Glutamatergic neuron (in vitro differentiated cells): ENCODE measurements at regions not wholly inside any gene's neighbourhood (a gene's known extent, or its start where the extent isn't known, plus 50 kb on each side); places are given as distances from the start of the nearest gene placed in this dataset.

ENCODE experiments used
- DNase-seq: peaks from one replicate; pipeline ENCODE4 v3.0.0; 2022
- H3K27ac Mint-ChIP-seq: one replicate; pipeline ENCODE4 v1.8.0; 2020; ENCODE audit warnings: mild to moderate bottlenecking, mixed read lengths, inconsistent platforms; ENCODE audit not compliant: unreplicated experiment
- H3K27me3 Mint-ChIP-seq: one replicate; pipeline ENCODE4 v1.8.0; 2020; ENCODE audit warnings: mild to moderate bottlenecking, moderate library complexity, mixed read lengths, inconsistent platforms; ENCODE audit not compliant: unreplicated experiment
- H3K36me3 Mint-ChIP-seq: one replicate; pipeline ENCODE4 v1.8.0; 2020; ENCODE audit warnings: mild to moderate bottlenecking, mixed read lengths, inconsistent platforms; ENCODE audit not compliant: unreplicated experiment
- H3K4me1 Mint-ChIP-seq: one replicate; pipeline ENCODE4 v1.8.0; 2020; ENCODE audit warnings: mild to moderate bottlenecking, low read depth, mixed read lengths, inconsistent platforms; ENCODE audit not compliant: unreplicated experiment
- H3K4me3 Mint-ChIP-seq: one replicate; pipeline ENCODE4 v1.8.0; 2020; ENCODE audit warnings: mild to moderate bottlenecking, mixed read lengths, inconsistent platforms; ENCODE audit not compliant: unreplicated experiment
- H3K9me3 Mint-ChIP-seq: one replicate; pipeline ENCODE4 v1.8.0; 2020; ENCODE audit warnings: mild to moderate bottlenecking, moderate library complexity, mixed read lengths, inconsistent platforms; ENCODE audit not compliant: unreplicated experiment
- TF ChIP-seq, protein P1 (sequence below): fragments of 200-600 bp; sonication (generic); IDR thresholded peaks from one replicate; pipeline ENCODE4 v1.5.0; 2021; ENCODE audit not compliant: partially characterized antibody, unreplicated experiment

DNA sequence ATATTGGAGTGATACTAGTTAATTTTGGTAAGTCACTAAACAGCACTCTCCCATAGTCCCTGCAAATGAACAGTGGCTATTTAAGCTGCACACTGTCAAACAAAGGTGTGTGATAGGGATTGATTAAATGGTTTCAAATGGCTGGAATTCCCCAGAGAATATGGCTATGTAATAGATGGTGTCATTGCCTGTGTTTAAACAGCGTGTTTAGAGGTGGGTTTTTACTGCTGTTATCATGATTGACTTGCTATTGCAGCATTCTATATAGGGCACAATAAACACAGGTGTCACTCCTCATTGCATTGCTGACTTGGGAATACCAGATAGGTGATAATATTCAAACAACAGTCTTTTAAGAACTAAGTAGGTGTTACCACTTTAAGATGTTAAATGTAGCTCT lies 171.7 kb upstream of the MAN1A1 start:
- Mint-ChIP-seq H3K4me1 (peaks cover 23% of the 10 kb centered on the region), H3K9me3 (no peaks in the 10 kb centered on the region), H3K4me3 (no peak overlapping the region), H3K27ac (no peak overlapping the region), H3K27me3 (no peaks in the 10 kb centered on the region), H3K36me3 (no peaks in the 10 kb centered on the region)
- DNase-seq = no peak
- TF ChIP-seq, protein P1, sequence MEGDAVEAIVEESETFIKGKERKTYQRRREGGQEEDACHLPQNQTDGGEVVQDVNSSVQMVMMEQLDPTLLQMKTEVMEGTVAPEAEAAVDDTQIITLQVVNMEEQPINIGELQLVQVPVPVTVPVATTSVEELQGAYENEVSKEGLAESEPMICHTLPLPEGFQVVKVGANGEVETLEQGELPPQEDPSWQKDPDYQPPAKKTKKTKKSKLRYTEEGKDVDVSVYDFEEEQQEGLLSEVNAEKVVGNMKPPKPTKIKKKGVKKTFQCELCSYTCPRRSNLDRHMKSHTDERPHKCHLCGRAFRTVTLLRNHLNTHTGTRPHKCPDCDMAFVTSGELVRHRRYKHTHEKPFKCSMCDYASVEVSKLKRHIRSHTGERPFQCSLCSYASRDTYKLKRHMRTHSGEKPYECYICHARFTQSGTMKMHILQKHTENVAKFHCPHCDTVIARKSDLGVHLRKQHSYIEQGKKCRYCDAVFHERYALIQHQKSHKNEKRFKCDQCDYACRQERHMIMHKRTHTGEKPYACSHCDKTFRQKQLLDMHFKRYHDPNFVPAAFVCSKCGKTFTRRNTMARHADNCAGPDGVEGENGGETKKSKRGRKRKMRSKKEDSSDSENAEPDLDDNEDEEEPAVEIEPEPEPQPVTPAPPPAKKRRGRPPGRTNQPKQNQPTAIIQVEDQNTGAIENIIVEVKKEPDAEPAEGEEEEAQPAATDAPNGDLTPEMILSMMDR = no peak

DNA sequence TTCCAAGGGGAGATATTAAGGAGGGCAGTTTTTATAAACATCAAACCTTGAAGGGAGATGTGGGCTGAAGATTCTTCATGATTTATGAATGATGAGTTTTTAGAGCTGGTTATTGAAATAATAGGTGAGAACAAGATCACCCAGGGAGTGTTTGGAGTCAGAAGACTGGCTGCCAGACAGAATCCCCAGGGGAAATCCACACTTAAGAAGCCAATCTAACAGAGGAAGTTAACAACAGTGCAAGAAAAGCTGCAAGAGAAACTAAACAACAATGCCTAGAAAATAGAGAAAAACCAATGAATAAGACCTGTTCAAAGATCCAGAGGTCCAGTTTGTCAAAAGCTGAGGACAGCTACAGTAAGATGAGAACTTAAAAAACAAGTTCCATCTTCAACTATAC lies 167.9 kb upstream of the MAN1A1 start:
- Mint-ChIP-seq H3K27me3 (no peaks in the 10 kb centered on the region), H3K9me3 (no peaks in the 10 kb centered on the region), H3K36me3 (no peaks in the 10 kb centered on the region), H3K4me1 (peaks cover 17% of the 10 kb centered on the region), H3K4me3 (no peak overlapping the region), H3K27ac (no peak overlapping the region)
- TF ChIP-seq, protein P1 = no peak
- no peak for DNase-seq

DNA sequence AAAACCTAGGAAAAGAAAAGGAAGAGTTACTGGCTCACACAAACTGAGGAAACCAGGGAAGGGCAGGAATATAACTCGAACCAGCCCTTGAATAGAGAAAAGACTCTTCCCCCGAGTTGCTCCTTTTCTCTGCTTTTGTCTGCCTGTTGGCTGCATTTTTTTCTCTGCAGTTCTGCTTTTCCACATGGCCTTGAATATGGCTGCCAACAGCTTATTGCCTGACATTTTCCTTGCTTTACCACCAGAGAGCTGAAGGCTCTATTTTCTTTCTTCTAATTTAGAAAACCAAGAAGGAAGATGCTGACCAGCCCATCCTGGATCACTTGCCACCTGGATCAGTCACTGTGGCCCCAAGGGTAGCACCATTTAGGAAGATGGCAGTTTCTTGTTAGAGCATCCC lies 164.8 kb upstream of the MAN1A1 start:
- Mint-ChIP-seq H3K4me1 (peaks cover 12% of the 10 kb centered on the region), H3K9me3 (peaks cover 2% of the 10 kb centered on the region), H3K36me3 (no peaks in the 10 kb centered on the region), H3K27me3 (no peaks in the 10 kb centered on the region), H3K4me3 (no peak overlapping the region), H3K27ac (no peak overlapping the region)
- TF ChIP-seq, protein P1 = no peak
- no peak for DNase-seq

DNA sequence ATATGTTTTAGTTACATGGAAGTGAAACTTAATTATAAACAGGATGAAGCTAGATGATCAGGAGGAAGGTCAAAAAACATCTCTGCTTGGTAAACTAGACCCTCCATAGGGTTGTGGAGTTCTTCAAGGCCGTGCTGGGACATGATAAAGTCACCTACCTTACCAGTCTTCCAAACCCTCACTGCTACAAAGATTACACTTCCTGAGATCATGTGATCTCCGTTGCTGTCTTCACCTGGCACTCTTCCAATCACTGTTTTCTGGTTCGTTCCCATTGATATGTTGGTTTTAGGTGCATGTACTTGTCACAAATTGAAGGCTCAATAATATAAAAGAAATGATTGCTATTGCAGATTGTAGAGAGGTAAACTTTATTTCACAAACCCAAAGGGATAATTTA lies 161.5 kb upstream of the MAN1A1 start:
- H3K4me3 Mint-ChIP-seq = no peak overlapping the region
- TF ChIP-seq, protein P1 = no peak

DNA sequence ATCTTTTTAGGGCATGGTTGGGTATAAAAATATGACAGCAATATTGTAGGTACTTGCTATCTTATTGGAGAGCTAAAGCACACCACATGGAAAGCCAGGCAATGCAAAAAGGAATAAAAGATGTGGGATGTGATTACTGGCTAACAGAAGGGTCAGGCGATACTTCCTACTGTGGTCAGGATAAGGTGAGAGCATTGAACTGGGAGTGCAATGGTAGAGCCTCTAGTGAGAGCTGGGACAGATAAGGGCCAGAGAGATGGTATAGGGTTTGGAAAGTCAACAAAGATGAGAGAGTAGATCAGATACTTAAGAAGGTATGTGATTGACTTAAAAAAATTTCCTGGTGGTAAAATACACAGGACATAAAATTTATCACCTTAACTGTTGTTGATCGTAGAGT lies 160.7 kb upstream of the MAN1A1 start:
- H3K36me3 Mint-ChIP-seq = no peaks in the 10 kb centered on the region
- H3K9me3 Mint-ChIP-seq = peaks cover 2% of the 10 kb centered on the region
- no peak for DNase-seq
- H3K4me3 Mint-ChIP-seq = no peak overlapping the region
- H3K27ac Mint-ChIP-seq = no peak overlapping the region
- H3K4me1 Mint-ChIP-seq = peaks cover 3% of the 10 kb centered on the region
- no peaks in the 10 kb centered on the region for H3K27me3 Mint-ChIP-seq
- TF ChIP-seq, protein P1 = no peak

More for the DNA sequence above, 161.5 kb upstream of the MAN1A1 start:
- no peaks in the 10 kb centered on the region for H3K27me3 Mint-ChIP-seq
- peaks cover 2% of the 10 kb centered on the region for H3K9me3 Mint-ChIP-seq
- peaks cover 3% of the 10 kb centered on the region for H3K4me1 Mint-ChIP-seq
- H3K27ac Mint-ChIP-seq = no peak overlapping the region
- H3K36me3 Mint-ChIP-seq = no peaks in the 10 kb centered on the region
- DNase-seq = no peak
